IMR-90 (cell line): ENCODE measurements at regions not wholly inside any gene's neighbourhood (a gene's known extent, or its start where the extent isn't known, plus 50 kb on each side); places are given as distances from the start of the nearest gene placed in this dataset.

Source experiments
- ATAC-seq: fragments of 200-7000 bp; cut with Tn5 transposase; 2 replicates; pipeline ENCODE4 v1.9.1; 2020; ENCODE audit warnings: low read depth, mild to moderate bottlenecking, moderate library complexity
- BruUV-seq: library from RNA; stranded (reverse); fragments of 400-500 nt; replicated peaks from 2 replicates; lab custom pipeline; 2021; lab: Mats Ljungman, UMichigan
- CTCF ChIA-PET: fragments of 300-600 bp; formaldehyde crosslinking; extraction: SDS; loops from one replicate; lab custom pipeline; 2021; ENCODE audit warnings: antibody characterized with exemption; lab: Yijun Ruan, JAX
- POLR2A ChIA-PET: fragments of 300-600 bp; sonication (Branson Sonifier 250); formaldehyde crosslinking; loops from one replicate; lab custom pipeline; 2022; ENCODE audit warnings: antibody characterized with exemption; ENCODE audit not compliant: unreplicated experiment; lab: Charles Lee
- DNase-seq: peaks from one replicate; pipeline ENCODE4 v3.0.0; 2013
- H2AFZ ChIP-seq: replicated peaks from 2 replicates; pipeline ENCODE3; 2013; ENCODE audit warnings: low read length, mild to moderate bottlenecking; ENCODE audit not compliant: poor library complexity
- H2AK5ac ChIP-seq: 2 replicates; pipeline ENCODE4 v1.6.1; 2013; ENCODE audit warnings: low read depth, low read length, inconsistent platforms
- H2AK9ac ChIP-seq: replicated peaks from 2 replicates; pipeline ENCODE3; 2013; ENCODE audit warnings: mild to moderate bottlenecking, low read depth, low read length, moderate library complexity; ENCODE audit not compliant: poor library complexity
- H2BK120ac ChIP-seq: 2 replicates; pipeline ENCODE4 v1.6.1; 2013; ENCODE audit warnings: low read depth, low read length, inconsistent platforms
- H2BK15ac ChIP-seq: 3 replicates; pipeline ENCODE4 v1.6.1; 2013; ENCODE audit warnings: low read depth, low read length, inconsistent platforms
- H2BK20ac ChIP-seq: 2 replicates; pipeline ENCODE4 v1.6.1; 2013; ENCODE audit warnings: low read depth, mild to moderate bottlenecking, inconsistent platforms, low read length, moderate library complexity
- H2BK5ac ChIP-seq: 2 replicates; pipeline ENCODE4 v1.6.1; 2013; ENCODE audit warnings: mild to moderate bottlenecking, low read depth, low read length, inconsistent platforms; ENCODE audit not compliant: poor library complexity, severe bottlenecking
- H3K14ac ChIP-seq: replicated peaks from 2 replicates; pipeline ENCODE4 v1.6.1; 2013; ENCODE audit warnings: low read depth, low read length, inconsistent platforms
- H3K18ac ChIP-seq: 2 replicates; pipeline ENCODE4 v1.6.1; 2013; ENCODE audit warnings: low read depth, low read length, control low read depth
- H3K23ac ChIP-seq: 2 replicates; pipeline ENCODE4 v1.6.1; 2013; ENCODE audit warnings: low read depth, low read length, inconsistent platforms
- H3K27ac ChIP-seq: 2 replicates; pipeline ENCODE4 v1.5.1; 2013; ENCODE audit warnings: mild to moderate bottlenecking, control low read depth, low read length; ENCODE audit not compliant: insufficient read depth
- H3K27me3 ChIP-seq: 2 replicates; pipeline ENCODE4 v1.6.1; 2013; ENCODE audit warnings: low read length; ENCODE audit not compliant: control insufficient read depth, insufficient read depth
- H3K36me3 ChIP-seq: 2 replicates; pipeline ENCODE4 v1.6.1; 2013; ENCODE audit warnings: low read length, mixed read lengths; ENCODE audit not compliant: control insufficient read depth, insufficient read depth
- H3K4ac ChIP-seq: 2 replicates; pipeline ENCODE4 v1.6.1; 2013; ENCODE audit warnings: low read depth, low read length, inconsistent platforms
- H3K4me1 ChIP-seq: 2 replicates; pipeline ENCODE4 v1.6.1; 2013; ENCODE audit warnings: low read length, mixed read lengths; ENCODE audit not compliant: control insufficient read depth, insufficient read depth
- H3K4me2 ChIP-seq: 2 replicates; pipeline ENCODE4 v1.6.1; 2013; ENCODE audit warnings: low read depth, mild to moderate bottlenecking, control low read depth, low read length, moderate library complexity
- H3K4me3 ChIP-seq: 2 replicates; pipeline ENCODE4 v1.5.1; 2013; ENCODE audit warnings: low read depth, mild to moderate bottlenecking, control low read depth, low read length, moderate library complexity; ENCODE audit not compliant: insufficient read depth
- H3K56ac ChIP-seq: 2 replicates; pipeline ENCODE4 v1.6.1; 2013; ENCODE audit warnings: low read length, inconsistent platforms; ENCODE audit not compliant: insufficient read depth; ENCODE audit errors: extremely low read depth
- H3K79me1 ChIP-seq, 2 experiments: 2 replicates each; pipeline ENCODE4 v1.6.1; 2013; ENCODE audit warnings: low read length in 2 of 2, inconsistent platforms in 1 of 2, low read depth in 1 of 2
- H3K9ac ChIP-seq: 2 replicates; pipeline ENCODE4 v1.6.1; 2013; ENCODE audit warnings: low read depth, low read length, control low read depth
- H3K9me1 ChIP-seq: 2 replicates; pipeline ENCODE4 v1.6.1; 2013; ENCODE audit warnings: low read length, inconsistent platforms; ENCODE audit not compliant: insufficient read depth
- H3K9me3 ChIP-seq: 2 replicates; pipeline ENCODE4 v1.6.1; 2013; ENCODE audit warnings: low read length; ENCODE audit not compliant: control insufficient read depth, insufficient read depth
- H4K20me1 ChIP-seq: 2 replicates; pipeline ENCODE4 v1.6.1; 2013; ENCODE audit warnings: low read length, inconsistent platforms; ENCODE audit not compliant: insufficient read depth
- H4K5ac ChIP-seq: 2 replicates; pipeline ENCODE4 v1.6.1; 2013; ENCODE audit warnings: mild to moderate bottlenecking, low read depth, low read length, control low read depth
- H4K8ac ChIP-seq, 2 experiments: 2 replicates each; pipeline ENCODE4 v1.6.1; 2013; ENCODE audit warnings: low read depth in 2 of 2, low read length in 2 of 2, control low read depth in 1 of 2, inconsistent platforms in 1 of 2
- H4K91ac ChIP-seq: 2 replicates; pipeline ENCODE4 v1.6.1; 2013; ENCODE audit warnings: low read depth, low read length, inconsistent platforms; ENCODE audit not compliant: insufficient read depth
- BHLHE40 ChIP-seq: fragments of 150-350 bp; IDR thresholded peaks from 2 replicates; pipeline ENCODE4 v1.6.1; 2016; ENCODE audit warnings: mild to moderate bottlenecking, low read depth, low read length
- CEBPB ChIP-seq: IDR thresholded peaks from 2 replicates; pipeline ENCODE4 v1.6.1; 2012; ENCODE audit warnings: low read depth, low read length, improper control_type of control experiment
- CHD1 ChIP-seq: IDR thresholded peaks from 2 replicates; pipeline ENCODE4 v1.6.1; 2012; ENCODE audit warnings: low read depth, low read length, improper control_type of control experiment
- CTCF ChIP-seq: conservative IDR thresholded peaks from 2 replicates; pipeline ENCODE4 v1.5.1; 2012; ENCODE audit warnings: mild to moderate bottlenecking, low read depth, low read length, improper control_type of control experiment
- ELK1 ChIP-seq: fragments of 150-350 bp; IDR thresholded peaks from 2 replicates; pipeline ENCODE4 v1.6.1; 2016; ENCODE audit warnings: low read depth, mild to moderate bottlenecking, low read length, moderate library complexity, borderline replicate concordance
- FOS ChIP-seq: fragments of 150-350 bp; IDR thresholded peaks from 2 replicates; pipeline ENCODE4 v1.6.1; 2016; ENCODE audit warnings: low read depth, low read length
- MAFK ChIP-seq: IDR thresholded peaks from 2 replicates; pipeline ENCODE4 v1.6.1; 2012; ENCODE audit warnings: low read depth, low read length, improper control_type of control experiment
- MAZ ChIP-seq: IDR thresholded peaks from 2 replicates; pipeline ENCODE4 v1.6.1; 2012; ENCODE audit warnings: low read depth, mild to moderate bottlenecking, low read length, improper control_type of control experiment, moderate library complexity, borderline replicate concordance
- MXI1 ChIP-seq: IDR thresholded peaks from 2 replicates; pipeline ENCODE4 v1.6.1; 2012; ENCODE audit warnings: low read depth, mild to moderate bottlenecking, low read length, moderate library complexity, borderline replicate concordance
- NFE2L2 ChIP-seq: fragments of 150-350 bp; IDR thresholded peaks from 2 replicates; pipeline ENCODE4 v1.6.1; 2016; ENCODE audit warnings: low read depth, mild to moderate bottlenecking, low read length
- POLR2A ChIP-seq: IDR thresholded peaks from 2 replicates; pipeline ENCODE4 v1.6.1; 2012; ENCODE audit warnings: mild to moderate bottlenecking, low read depth, low read length
- RAD21 ChIP-seq: IDR thresholded peaks from 2 replicates; pipeline ENCODE4 v1.6.1; 2012; ENCODE audit warnings: low read length, improper control_type of control experiment
- RCOR1 ChIP-seq: IDR thresholded peaks from 2 replicates; pipeline ENCODE4 v1.6.1; 2012; ENCODE audit warnings: mild to moderate bottlenecking, low read length, improper control_type of control experiment; ENCODE audit not compliant: insufficient replicate concordance
- RFX5 ChIP-seq: IDR thresholded peaks from 2 replicates; pipeline ENCODE4 v1.8.0; 2012; ENCODE audit warnings: low read depth, mild to moderate bottlenecking, low read length, moderate library complexity
- SMC3 ChIP-seq: fragments of 150-350 bp; IDR thresholded peaks from 2 replicates; pipeline ENCODE4 v1.6.1; 2016; ENCODE audit warnings: low read depth, mild to moderate bottlenecking, antibody characterized with exemption, low read length, moderate library complexity
- USF2 ChIP-seq: fragments of 150-350 bp; IDR thresholded peaks from 2 replicates; pipeline ENCODE4 v1.6.1; 2017; ENCODE audit warnings: mild to moderate bottlenecking, antibody characterized with exemption, low read length, low read depth
- WGBS, 2 experiments: methylation state at CpG; one replicate each; pipeline versions ENCODE4 v1.1.5 to v1.1.7; 2013; ENCODE audit warnings: missing lambda C conversion rate in 2 of 2; ENCODE audit not compliant: insufficient read length in 1 of 2; ENCODE audit errors: extremely low coverage in 2 of 2; 5-methylcytosine and 5-hydroxymethylcytosine counted together
- dilution Hi-C: fragments of 300-500 bp; cut with HindIII; formaldehyde crosslinking; loops from one replicate; pipeline ENCODE4 v1.14.3; 2018; ENCODE audit warnings: low sequenced_read_pairs; ENCODE audit not compliant: unreplicated experiment
- in situ Hi-C: fragments of 300-500 bp; cut with MboI; formaldehyde crosslinking; loops from 3 replicates; pipeline ENCODE4 v1.14.3; 2019; ENCODE audit warnings: low sequenced_read_pairs, inconsistent platforms, mixed read lengths
- intact Hi-C: fragments of 100-400 bp; cut with micrococcal nuclease; formaldehyde crosslinking; loops from 2 replicates; pipeline ENCODE4 v1.10.0; 2022

GRCh38 chr1:221805121-221805520, 63.2 kb upstream of the DUSP10 start:
- no peak overlapping the region for H3K4me2 ChIP-seq
- no peak overlapping the region for H2BK20ac ChIP-seq
- H4K5ac ChIP-seq, result no peak overlapping the region
- TF ChIP-seq BHLHE40 (no peak), NFE2L2 (no peak), RAD21 (no peak), CTCF (no peak), CHD1 (no peak), SMC3 (no peak), POLR2A (no peak), USF2 (no peak), FOS (peak; percentile 35; the same call in 1 of the 2 replicates), RFX5 (no peak), MAFK (no peak), MAZ (no peak), ELK1 (no peak), MXI1 (no peak), RCOR1 (no peak), CEBPB (peak; percentile 31; the same call in 1 of the 2 replicates)
- ChIA-PET POLR2A (no interaction called here), CTCF (no interaction called here)
- no peak overlapping the region for H2BK15ac ChIP-seq
- no peak overlapping the region for H3K18ac ChIP-seq
- ATAC-seq (no peak), DNase-seq (no peak)
- H3K27me3 ChIP-seq, result no peaks in the 10 kb centered on the region
- no peak overlapping the region for H3K23ac ChIP-seq
- no peaks in the 10 kb centered on the region for H3K9me3 ChIP-seq
- H3K56ac ChIP-seq, result no peak overlapping the region
- dilution Hi-C loops (no loop called here), in situ Hi-C loops (no loop called here), intact Hi-C loops (no loop called here)
- H3K9ac ChIP-seq, result no peak overlapping the region
- peaks cover 18% of the 10 kb centered on the region for H3K4me1 ChIP-seq
- peak overlapping the region; percentile 68; the same call in 1 of the 2 replicates for H3K4ac ChIP-seq
- no peak overlapping the region for H3K4me3 ChIP-seq
- no peak overlapping the region for H4K91ac ChIP-seq
- H2BK120ac ChIP-seq, result no peak overlapping the region
- H3K36me3 ChIP-seq, result no peaks in the 10 kb centered on the region
- peaks cover 8% of the 10 kb centered on the region; the same call in 1 of the 2 replicates for H3K9me1 ChIP-seq
- H3K27ac ChIP-seq, result no peak overlapping the region
- H2AK5ac ChIP-seq, result no peak overlapping the region
- H2AFZ ChIP-seq, result no peak overlapping the region
- H4K8ac ChIP-seq, result no peak overlapping the region; a peak in 1 of 4 replicates
- H4K20me1 ChIP-seq, result no peaks in the 10 kb centered on the region
- H2AK9ac ChIP-seq, result no peak overlapping the region
- no TSS peak for BruUV-seq
- no peak overlapping the region for H2BK5ac ChIP-seq
- no CpG with 5 or more reads among the region's 1 CpG for WGBS, 2 experiments
- no peak overlapping the region for H3K14ac ChIP-seq
- H3K79me1 ChIP-seq, result no peaks in the 10 kb centered on the region
